ENCODE measurements at regions not wholly inside any gene's neighbourhood (a gene's known extent, or its start where the extent isn't known, plus 50 kb on each side); places are given as distances from the start of the nearest gene placed in this dataset.
"Not testable (repeated sequence)": the region's sequence is repeated elsewhere in the genome, so short reads cannot be mapped to it uniquely, and the experiment has no call there.

DNA sequence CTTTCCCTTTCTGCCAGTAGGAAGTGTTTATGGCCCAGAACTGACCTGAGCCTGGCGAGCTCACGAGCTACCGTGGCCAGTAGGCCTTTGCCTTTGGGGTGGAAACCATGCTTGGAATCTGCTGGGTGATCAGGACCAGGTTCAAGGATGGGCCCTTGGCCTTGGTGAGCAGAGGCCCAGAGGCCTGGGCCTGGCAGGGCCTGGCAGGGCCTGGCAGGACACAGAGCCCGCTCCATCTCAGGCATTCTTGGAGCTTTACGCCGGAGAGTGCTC lies 184.8 kb upstream of the RTL1 start:
- TF ChIP-seq, protein P1, sequence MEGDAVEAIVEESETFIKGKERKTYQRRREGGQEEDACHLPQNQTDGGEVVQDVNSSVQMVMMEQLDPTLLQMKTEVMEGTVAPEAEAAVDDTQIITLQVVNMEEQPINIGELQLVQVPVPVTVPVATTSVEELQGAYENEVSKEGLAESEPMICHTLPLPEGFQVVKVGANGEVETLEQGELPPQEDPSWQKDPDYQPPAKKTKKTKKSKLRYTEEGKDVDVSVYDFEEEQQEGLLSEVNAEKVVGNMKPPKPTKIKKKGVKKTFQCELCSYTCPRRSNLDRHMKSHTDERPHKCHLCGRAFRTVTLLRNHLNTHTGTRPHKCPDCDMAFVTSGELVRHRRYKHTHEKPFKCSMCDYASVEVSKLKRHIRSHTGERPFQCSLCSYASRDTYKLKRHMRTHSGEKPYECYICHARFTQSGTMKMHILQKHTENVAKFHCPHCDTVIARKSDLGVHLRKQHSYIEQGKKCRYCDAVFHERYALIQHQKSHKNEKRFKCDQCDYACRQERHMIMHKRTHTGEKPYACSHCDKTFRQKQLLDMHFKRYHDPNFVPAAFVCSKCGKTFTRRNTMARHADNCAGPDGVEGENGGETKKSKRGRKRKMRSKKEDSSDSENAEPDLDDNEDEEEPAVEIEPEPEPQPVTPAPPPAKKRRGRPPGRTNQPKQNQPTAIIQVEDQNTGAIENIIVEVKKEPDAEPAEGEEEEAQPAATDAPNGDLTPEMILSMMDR (IDR thresholded peaks at IDR 0.05): no peak
- Histone ChIP-seq H3K27me3 (no peaks in the 10 kb centered on the region), H3K4me1 (no peaks in the 10 kb centered on the region), H3K36me3 (no peaks in the 10 kb centered on the region), H3K9me3 (no peaks in the 10 kb centered on the region), H3K4me3 (no peak overlapping the region), H3K27ac (no peak overlapping the region), H3K9ac (ENCODE audit: low read depth in 2 of 2, low read length in 2 of 2) (no peak overlapping the region)
- peak; percentile 6 for DNase-seq
- intact Hi-C loops (cut with DNase I): no loop called here

DNA sequence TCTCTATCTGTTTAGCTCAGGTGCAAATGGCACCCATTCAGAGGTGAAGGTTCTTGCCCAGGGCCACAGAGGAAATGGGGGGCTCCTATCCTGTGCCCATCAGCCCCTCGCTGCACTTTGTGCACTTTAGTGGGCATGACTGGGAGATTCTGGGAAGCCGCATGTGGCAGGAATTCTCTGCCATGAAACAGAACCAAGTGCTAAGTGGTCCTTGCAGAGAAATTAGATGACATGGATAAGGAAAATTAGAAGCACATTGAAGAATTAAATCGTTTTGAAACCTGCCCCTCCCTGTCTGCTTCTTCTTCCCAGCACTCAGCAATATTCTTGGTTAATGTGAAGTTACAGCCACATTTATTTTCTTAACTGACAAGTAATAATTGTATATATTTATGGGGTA lies 185.2 kb upstream of the RTL1 start:
- Histone ChIP-seq H3K27ac (no peak overlapping the region), H3K36me3 (no peaks in the 10 kb centered on the region), H3K4me3 (no peak overlapping the region), H3K9me3 (no peaks in the 10 kb centered on the region), H3K9ac (ENCODE audit: low read depth in 2 of 2, low read length in 2 of 2) (no peak overlapping the region), H3K27me3 (no peaks in the 10 kb centered on the region), H3K4me1 (no peaks in the 10 kb centered on the region)
- TF ChIP-seq, protein P1 (IDR thresholded peaks at IDR 0.05): no peak
- DNase-seq: no peak
- intact Hi-C loops (cut with DNase I): no loop called here

DNA sequence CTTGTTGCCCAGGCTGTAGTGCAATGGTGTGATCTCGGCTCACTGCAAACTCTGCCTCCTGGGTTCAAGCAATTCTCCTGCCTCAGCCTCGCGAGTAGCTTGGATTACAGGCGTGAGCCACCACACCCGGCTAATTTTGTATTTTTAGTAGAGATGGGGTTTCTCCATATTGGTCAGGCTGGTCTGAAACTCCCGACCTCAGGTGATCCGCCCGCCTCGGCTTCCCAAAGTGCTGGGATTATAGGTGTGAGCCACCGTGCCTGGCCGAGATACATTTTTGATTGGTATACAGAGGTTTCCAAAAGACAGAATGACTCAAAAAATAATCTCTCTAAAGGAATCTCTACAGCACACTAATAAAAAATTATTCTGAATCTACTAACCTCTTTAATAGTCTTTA lies 187.0 kb upstream of the RTL1 start:
- H3K27ac ChIP-seq; H3K4me1 ChIP-seq; H3K4me3 ChIP-seq; intact Hi-C loops (cut with DNase I); H3K36me3 ChIP-seq; H3K9ac ChIP-seq (ENCODE audit: low read depth in 2 of 2, low read length in 2 of 2); DNase-seq; H3K27me3 ChIP-seq; H3K9me3 ChIP-seq: not testable (repeated sequence)

DNA sequence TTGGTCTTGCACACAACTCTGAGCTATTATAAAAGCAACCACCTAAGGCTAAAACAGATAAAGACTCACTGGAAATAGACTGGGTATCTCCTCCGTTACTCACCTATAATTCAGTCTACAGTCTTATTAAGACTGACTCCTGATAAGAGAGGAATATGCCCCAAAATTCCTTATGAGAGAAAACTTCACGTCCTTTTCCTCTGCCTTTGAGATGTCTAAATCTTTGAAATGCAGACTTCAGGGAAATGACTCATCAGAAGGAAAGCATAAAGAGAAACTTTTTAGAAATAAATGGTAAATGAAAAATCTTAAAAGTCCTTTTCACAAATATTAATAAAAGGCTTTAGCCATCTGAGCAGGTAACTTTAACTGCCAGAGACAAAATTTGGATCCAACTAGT lies 187.5 kb upstream of the RTL1 start:
- TF ChIP-seq, protein P1 (IDR thresholded peaks at IDR 0.05): no peak
- Histone ChIP-seq H3K27me3 (no peaks in the 10 kb centered on the region), H3K36me3 (no peaks in the 10 kb centered on the region), H3K9me3 (no peaks in the 10 kb centered on the region), H3K9ac (ENCODE audit: low read depth in 2 of 2, low read length in 2 of 2) (no peak overlapping the region), H3K4me1 (no peaks in the 10 kb centered on the region), H3K27ac (no peak overlapping the region), H3K4me3 (no peak overlapping the region)
- intact Hi-C loops (cut with DNase I): no loop called here
- DNase-seq: no peak

DNA sequence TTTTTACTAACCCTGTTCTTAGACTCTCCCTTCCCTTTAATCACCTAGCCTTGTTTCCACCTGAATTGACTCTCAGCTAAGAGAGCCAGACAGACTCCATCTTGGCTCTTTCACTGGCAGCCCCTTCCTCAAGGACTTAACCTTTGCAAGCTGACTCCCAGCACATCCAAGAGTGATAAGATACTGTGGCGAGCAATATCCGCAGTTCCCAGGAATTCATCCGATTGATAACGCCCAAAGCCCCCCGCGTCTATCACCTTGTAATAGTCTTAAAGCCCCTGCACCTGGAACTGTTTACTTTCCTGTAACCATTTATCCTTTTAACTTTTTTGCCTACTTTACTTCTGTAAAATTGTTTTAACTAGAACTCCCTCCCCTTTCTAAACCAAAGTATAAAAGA lies 191.4 kb upstream of the RTL1 start:
- intact Hi-C loops (cut with DNase I); H3K9ac ChIP-seq (ENCODE audit: low read depth in 2 of 2, low read length in 2 of 2); H3K4me3 ChIP-seq; H3K4me1 ChIP-seq; H3K36me3 ChIP-seq; H3K9me3 ChIP-seq; H3K27me3 ChIP-seq; DNase-seq; H3K27ac ChIP-seq: not testable (repeated sequence)

DNA sequence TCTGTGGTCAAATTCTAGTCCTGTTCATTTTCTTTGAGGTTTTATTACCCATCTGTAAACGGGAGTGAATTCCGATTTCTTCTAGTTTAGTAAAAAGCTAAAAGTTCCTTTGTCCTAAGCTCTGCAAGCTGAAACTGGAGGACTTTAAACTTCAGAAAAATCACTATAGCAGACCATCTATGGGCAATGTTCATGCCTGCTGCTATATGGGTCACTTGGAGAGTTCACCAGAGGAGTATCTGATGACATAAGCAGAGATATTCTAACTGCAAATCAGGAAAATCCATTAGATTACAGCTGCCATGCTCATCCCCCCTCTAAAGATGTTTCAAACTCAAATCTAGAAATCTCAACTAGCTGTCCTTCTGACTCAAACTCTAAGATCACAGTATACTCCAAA lies 193.0 kb upstream of the RTL1 start:
- Histone ChIP-seq H3K9me3 (no peaks in the 10 kb centered on the region), H3K27ac (no peak overlapping the region), H3K36me3 (no peaks in the 10 kb centered on the region), H3K4me1 (no peaks in the 10 kb centered on the region), H3K9ac (ENCODE audit: low read depth in 2 of 2, low read length in 2 of 2) (no peak overlapping the region), H3K4me3 (no peak overlapping the region), H3K27me3 (no peaks in the 10 kb centered on the region)
- intact Hi-C loops (cut with DNase I): no loop called here
- TF ChIP-seq, protein P1 (IDR thresholded peaks at IDR 0.05): no peak
- no peak for DNase-seq

DNA sequence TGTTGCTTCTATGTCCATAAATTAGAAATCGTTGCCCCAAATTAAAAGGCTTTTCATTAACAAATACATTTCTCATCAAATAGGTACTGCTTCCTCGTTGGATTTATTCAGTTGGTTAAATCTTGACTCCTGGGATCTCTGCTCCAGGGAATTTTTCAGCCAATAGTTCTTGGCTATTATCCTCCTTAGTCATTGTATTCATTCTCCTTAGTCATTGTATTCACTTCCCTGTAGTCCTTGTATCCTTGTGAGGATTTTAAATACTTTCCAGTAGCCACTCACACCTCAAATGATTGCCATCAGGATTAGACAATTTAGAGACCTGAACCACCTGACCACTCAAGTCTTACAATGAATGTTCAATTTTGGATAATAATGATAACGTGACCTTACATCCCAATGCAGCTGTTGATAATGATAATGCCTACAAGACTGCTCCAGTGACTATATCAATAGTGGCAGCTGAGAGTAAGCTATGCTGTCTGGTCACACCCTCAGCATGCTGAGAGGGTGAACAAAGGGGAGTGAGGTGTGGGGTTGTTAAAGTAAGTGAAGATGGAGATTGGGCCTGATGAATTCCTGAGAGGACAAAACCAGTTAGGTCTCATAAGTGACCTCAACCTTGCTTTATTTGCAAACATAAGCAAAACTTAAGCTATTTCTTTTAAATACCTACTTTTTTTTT lies 193.7 kb upstream of the RTL1 start:
- Histone ChIP-seq H3K9ac (ENCODE audit: low read depth in 2 of 2, low read length in 2 of 2) (no peak overlapping the region), H3K27me3 (no peaks in the 10 kb centered on the region), H3K27ac (no peak overlapping the region), H3K4me3 (no peak overlapping the region), H3K4me1 (no peaks in the 10 kb centered on the region), H3K36me3 (no peaks in the 10 kb centered on the region), H3K9me3 (no peaks in the 10 kb centered on the region)
- no peak for DNase-seq
- intact Hi-C loops (cut with DNase I): no loop called here
- TF ChIP-seq, protein P1 (IDR thresholded peaks at IDR 0.05): no peak

Data from colonic mucosa (tissue), 4 donors.